Activated CD4-positive, alpha-beta T cell treated with anti-CD3 and anti-CD28 coated beads, Interleukin-2, amount 50 U/mL, for 1 hour (primary cell): ENCODE measurements at regions not wholly inside any gene's neighbourhood (a gene's known extent, or its start where the extent isn't known, plus 50 kb on each side); places are given as distances from the start of the nearest gene placed in this dataset.

ENCODE experiments used
- DNase-seq: peaks from one replicate; pipeline ENCODE4 v3.0.0-alpha.2; 2020

GRCh38 chr1:58430421-58431275, 115.9 kb downstream of the OMA1 start:
- DNase-seq = no peak

- no peak for DNase-seq
Measured at GRCh38 chr1:58426918-58427317, 119.6 kb downstream of the OMA1 start.

GRCh38 chr1:58422436-58422835, 124.1 kb downstream of the OMA1 start:
- DNase-seq = no peak

- no peak for DNase-seq
Measured at GRCh38 chr1:58418283-58419228, 128.0 kb downstream of the OMA1 start.

- no peak for DNase-seq
Measured at GRCh38 chr1:58412071-58412580, 134.4 kb downstream of the OMA1 start.

GRCh38 chr1:58409890-58410289, 136.6 kb downstream of the OMA1 start:
- DNase-seq = no peak

GRCh38 chr1:58409336-58409735, 137.2 kb downstream of the OMA1 start:
- DNase-seq = no peak

GRCh38 chr1:58406301-58407071, 140.0 kb downstream of the OMA1 start:
- DNase-seq = no peak

- DNase-seq = no peak
Measured at GRCh38 chr1:58405660-58406059, 140.9 kb downstream of the OMA1 start.

- no peak for DNase-seq
Measured at GRCh38 chr1:58403894-58404293, 142.6 kb downstream of the OMA1 start.

GRCh38 chr1:58402444-58402843, 144.1 kb downstream of the OMA1 start:
- DNase-seq = no peak

- DNase-seq = no peak
Measured at GRCh38 chr1:58401991-58402390, 144.5 kb downstream of the OMA1 start.

GRCh38 chr1:58399176-58399575, 147.3 kb downstream of the OMA1 start:
- DNase-seq = no peak

- DNase-seq = no peak
Measured at GRCh38 chr1:58398714-58399113, 147.8 kb downstream of the OMA1 start.

GRCh38 chr1:58397187-58397820, 149.2 kb downstream of the OMA1 start:
- no peak for DNase-seq

GRCh38 chr1:58396150-58396549, 150.4 kb downstream of the OMA1 start:
- no peak for DNase-seq

- DNase-seq = no peak
Measured at GRCh38 chr1:58395355-58395754, 151.2 kb downstream of the OMA1 start.

- no peak for DNase-seq
Measured at GRCh38 chr1:58392083-58392482, 154.4 kb downstream of the OMA1 start.

- no peak for DNase-seq
Measured at GRCh38 chr1:58391514-58391913, 155.0 kb downstream of the OMA1 start.

GRCh38 chr1:58391056-58391455, 155.5 kb downstream of the OMA1 start:
- DNase-seq = no peak

- DNase-seq = no peak
Measured at GRCh38 chr1:58390091-58390490, 156.4 kb downstream of the OMA1 start.

- no peak for DNase-seq
Measured at GRCh38 chr1:58380345-58380744, 166.2 kb downstream of the OMA1 start.
